A549 (cell line): ENCODE measurements at regions not wholly inside any gene's neighbourhood (a gene's known extent, or its start where the extent isn't known, plus 50 kb on each side); places are given as distances from the start of the nearest gene placed in this dataset.

Source experiments
- ATAC-seq, 2 experiments: fragments of 200-7000 bp in 1 of 2; fragments of >200 bp in 1 of 2; cut with Nextera tagmentation in 1 of 2; cut with Tn5 transposase in 1 of 2; 3 replicates each; pipeline versions ENCODE4 v1.8.0 to v1.9.1; 2018 to 2020; ENCODE audit warnings: mild to moderate bottlenecking in 1 of 2, moderate library complexity in 1 of 2
- CTCF ChIA-PET: fragments of 300-600 bp; sonication (Branson Sonifier 250); formaldehyde crosslinking; extraction: SDS; loops from one replicate; lab custom pipeline; 2021; ENCODE audit warnings: antibody characterized with exemption, inconsistent platforms; lab: Yijun Ruan, JAX
- POLR2A ChIA-PET: fragments of 350-600 bp; formaldehyde crosslinking; extraction: SDS; loops from one replicate; lab custom pipeline; 2021; ENCODE audit warnings: antibody characterized with exemption, inconsistent platforms; lab: Yijun Ruan, JAX
- DNase-seq, 2 experiments: peaks; one replicate each; pipeline versions ENCODE4 v3.0.0 to v3.0.0-alpha.2; 2011 to 2016; ENCODE audit warnings: low read depth in 1 of 2, low spot score in 1 of 2
- FAIRE-seq: peaks from 2 replicates; lab custom pipeline; 2011; peaks lifted over from hg19 to GRCh38; lab: Jason Lieb, UNC
- H3K27ac ChIP-seq, 2 experiments: fragments of >200 bp; sonication (Bioruptor Twin); formaldehyde crosslinking; 3 replicates each; pipeline ENCODE4 v1.5.1; 2016 to 2017
- H3K4me1 ChIP-seq: fragments of >200 bp; sonication (Bioruptor Twin); formaldehyde crosslinking; 3 replicates; pipeline ENCODE4 v1.6.1; 2016
- H3K4me2 ChIP-seq: fragments of >200 bp; sonication (Bioruptor Twin); formaldehyde crosslinking; 3 replicates; pipeline ENCODE4 v1.6.1; 2016
- H3K4me3 ChIP-seq: fragments of >200 bp; sonication (Bioruptor Twin); formaldehyde crosslinking; 3 replicates; pipeline ENCODE4 v1.5.1; 2016
- H3K9me3 ChIP-seq: fragments of >200 bp; sonication (Bioruptor Twin); formaldehyde crosslinking; 3 replicates; pipeline ENCODE4 v1.6.1; 2016
- CBX2 ChIP-seq: fragments of 200-600 bp; sonication (generic); IDR thresholded peaks from 2 replicates; pipeline ENCODE4 v1.6.1; 2016; ENCODE audit warnings: low read depth, mild to moderate bottlenecking, borderline replicate concordance
- CEBPB ChIP-seq, 2 experiments: fragments of >200 bp in 1 of 2; sonication (Bioruptor Twin) in 1 of 2; formaldehyde crosslinking in 1 of 2; IDR thresholded peaks; 2 replicates each; pipeline ENCODE4 v1.6.1; 2012 to 2016
- CHD4 ChIP-seq: fragments of 200-600 bp; sonication (generic); IDR thresholded peaks from 2 replicates; pipeline ENCODE4 v1.6.1; 2016; ENCODE audit warnings: antibody characterized with exemption, mild to moderate bottlenecking, borderline replicate concordance
- EP300 ChIP-seq, 2 experiments: fragments of >200 bp; sonication (Bioruptor Twin); formaldehyde crosslinking; IDR thresholded peaks; 2 replicates in 1 of 2; 3 replicates in 1 of 2; pipeline ENCODE4 v1.6.1; 2016 to 2017
- HEYL ChIP-seq: fragments of 250-450 bp; sonication (Bioruptor Pico); IDR thresholded peaks from 2 replicates; pipeline ENCODE4 v1.8.0; 2021; ENCODE audit warnings: mild to moderate bottlenecking, moderate library complexity
- HMGXB4 ChIP-seq: fragments of 250-450 bp; sonication (Bioruptor Pico); IDR thresholded peaks from 2 replicates; pipeline ENCODE4 v1.5.0; 2021; ENCODE audit warnings: mild to moderate bottlenecking, moderate library complexity, borderline replicate concordance
- HOXB5 ChIP-seq: fragments of 250-450 bp; sonication (Bioruptor Pico); IDR thresholded peaks from 2 replicates; pipeline ENCODE4 v1.5.0; 2020; ENCODE audit warnings: mild to moderate bottlenecking, moderate library complexity
- KDM1A ChIP-seq: fragments of 200-600 bp; sonication (generic); IDR thresholded peaks from 2 replicates; pipeline ENCODE4 v1.6.1; 2016; ENCODE audit warnings: low read depth, mild to moderate bottlenecking
- MAZ ChIP-seq: fragments of 150-350 bp; IDR thresholded peaks from 2 replicates; pipeline ENCODE4 v1.6.1; 2014; ENCODE audit warnings: antibody characterized with exemption, low read depth, low read length, borderline replicate concordance
- MYC ChIP-seq: IDR thresholded peaks from 2 replicates; pipeline ENCODE4 v1.6.1; 2012; ENCODE audit warnings: mild to moderate bottlenecking, inconsistent platforms, low read length, improper control_type of control experiment, borderline replicate concordance
- NR3C1 ChIP-seq: fragments of >200 bp; sonication (Bioruptor Twin); formaldehyde crosslinking; IDR thresholded peaks from 3 replicates; pipeline ENCODE4 v1.6.1; 2017
- POLR2AphosphoS2 ChIP-seq: conservative IDR thresholded peaks from 2 replicates; pipeline ENCODE4 v1.6.1; 2012; ENCODE audit warnings: low read length, improper control_type of control experiment, inconsistent platforms
- REST ChIP-seq: fragments of 200-600 bp; sonication (generic); IDR thresholded peaks from 2 replicates; pipeline ENCODE4 v1.6.1; 2016; ENCODE audit warnings: antibody characterized with exemption, mild to moderate bottlenecking, moderate library complexity
- SREBF2 ChIP-seq: fragments of 450-650 bp; IDR thresholded peaks from 2 replicates; pipeline ENCODE4 v1.6.1; 2014; ENCODE audit warnings: mild to moderate bottlenecking, moderate library complexity
- ZNF302 ChIP-seq: fragments of 250-450 bp; sonication (Bioruptor Pico); IDR thresholded peaks from 2 replicates; pipeline ENCODE4 v1.9.0; 2021; ENCODE audit warnings: inconsistent platforms, mild to moderate bottlenecking, moderate library complexity
- WGBS: methylation state at CpG from one replicate; pipeline ENCODE4 v1.1.6; 2017; ENCODE audit errors: missing lambda C conversion rate; 5-methylcytosine and 5-hydroxymethylcytosine counted together
- TF ChIP-seq, protein P1 (sequence below): IDR thresholded peaks from 2 replicates; pipeline ENCODE4 v1.6.1; 2012; ENCODE audit warnings: low read depth, borderline replicate concordance
- TF ChIP-seq, protein P2 (sequence below): IDR thresholded peaks from 2 replicates; pipeline ENCODE4 v1.6.1; 2012

DNA sequence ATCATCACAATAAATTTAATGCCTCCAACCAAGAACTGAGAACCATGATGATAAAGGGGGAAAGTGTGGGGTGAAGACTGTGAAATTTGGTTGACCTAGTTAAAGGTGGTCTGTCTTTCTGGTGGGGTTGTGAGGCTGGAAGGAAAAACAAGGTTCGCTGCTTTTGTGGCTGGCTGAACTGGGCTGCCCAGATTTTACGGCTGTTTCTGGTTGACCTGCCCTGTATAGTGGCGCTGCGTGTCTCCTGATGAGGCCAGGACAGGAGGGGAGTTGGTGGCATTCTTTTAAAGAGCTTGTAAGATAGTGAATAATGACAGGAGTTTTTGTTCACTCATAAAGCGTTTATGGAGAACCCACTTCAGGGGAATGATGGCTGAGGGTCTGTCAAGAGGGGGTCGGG, 101.8 kb downstream of the CYP26A1 start:
- no peak for ATAC-seq
- Histone ChIP-seq H3K4me2 (no peak overlapping the region), H3K27ac (no peak overlapping the region), H3K4me3 (no peak overlapping the region), H3K9me3 (peaks cover 9% of the 10 kb centered on the region; the same call in 2 of the 3 replicates), H3K4me1 (peaks cover 10% of the 10 kb centered on the region; the same call in 2 of the 3 replicates)
- TF ChIP-seq NR3C1: no peak
- WGBS: 80% methylated on average over 6 of the region's 6 CpGs
- FAIRE-seq: no peak
- ChIA-PET POLR2A (no interaction called here), CTCF (interaction anchor here (0.8 to 1.0 kb wide), 2 partner anchors 8 to 9 kb away, joined by 3 read pairs; no protein-coding TSS in a partner anchor)
- no peak for DNase-seq

DNA sequence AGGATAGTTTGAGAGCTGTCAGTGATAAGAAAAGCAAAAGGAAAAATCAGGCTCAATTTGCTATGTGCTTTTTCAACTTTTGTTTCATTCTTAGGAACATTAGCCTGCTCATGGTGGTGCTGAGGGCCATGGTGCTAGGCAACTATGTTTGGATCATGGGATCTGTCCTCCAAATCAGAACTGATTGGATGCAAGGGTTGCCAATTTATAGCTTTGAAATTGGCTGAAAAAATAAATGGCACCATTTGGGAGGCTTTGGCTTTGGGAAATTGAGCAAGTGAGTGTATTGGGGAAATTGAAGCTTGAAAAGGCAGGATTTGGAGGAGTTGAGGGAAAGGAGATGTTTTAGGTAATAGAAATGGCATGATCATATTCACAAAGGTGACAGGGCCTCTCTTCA, 103.8 kb downstream of the CYP26A1 start:
- ATAC-seq: no peak
- no peaks in the 10 kb centered on the region for H3K9me3 ChIP-seq
- FAIRE-seq: no peak
- H3K4me2 ChIP-seq: no peak overlapping the region
- H3K27ac ChIP-seq: no peak overlapping the region
- TF ChIP-seq EP300 (IDR thresholded peaks at IDR 0.05) (no peak), KDM1A (no peak), MYC (no peak), CEBPB (IDR thresholded peaks at IDR 0.05) (no peak), HEYL (CRISPR knock-in tag) (no peak), MAZ (no peak), CBX2 (no peak), POLR2AphosphoS2 (no peak)
- TF ChIP-seq, all 56 proteins: peak for 0
- H3K4me3 ChIP-seq: no peak overlapping the region
- H3K4me1 ChIP-seq: peaks cover 10% of the 10 kb centered on the region; the same call in 2 of the 3 replicates
- no peak for DNase-seq
- ChIA-PET CTCF (interaction anchor here (1.3 to 1.4 kb wide), 3 partner anchors 13 to 67 kb away, joined by 3 to 4 read pairs (median 3); no protein-coding TSS in a partner anchor), POLR2A (no interaction called here)

- FAIRE-seq: no peak
- CTCF ChIA-PET: interaction anchor here (1.4 kb wide), 2 partner anchors 21 to 67 kb away, joined by 3 read pairs; no protein-coding TSS in a partner anchor
These were observed 104.5 kb downstream of the CYP26A1 start for GRCh38 chr10:93178226-93178625.

More at GRCh38 chr10:93178226-93178625, 104.5 kb downstream of the CYP26A1 start:
- TF ChIP-seq, protein P1, sequence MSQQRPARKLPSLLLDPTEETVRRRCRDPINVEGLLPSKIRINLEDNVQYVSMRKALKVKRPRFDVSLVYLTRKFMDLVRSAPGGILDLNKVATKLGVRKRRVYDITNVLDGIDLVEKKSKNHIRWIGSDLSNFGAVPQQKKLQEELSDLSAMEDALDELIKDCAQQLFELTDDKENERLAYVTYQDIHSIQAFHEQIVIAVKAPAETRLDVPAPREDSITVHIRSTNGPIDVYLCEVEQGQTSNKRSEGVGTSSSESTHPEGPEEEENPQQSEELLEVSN: no peak
- no peak for TF ChIP-seq HOXB5
- no peak for TF ChIP-seq CHD4
- TF ChIP-seq SREBF2: no peak
- TF ChIP-seq HMGXB4: no peak
- TF ChIP-seq, protein P2, sequence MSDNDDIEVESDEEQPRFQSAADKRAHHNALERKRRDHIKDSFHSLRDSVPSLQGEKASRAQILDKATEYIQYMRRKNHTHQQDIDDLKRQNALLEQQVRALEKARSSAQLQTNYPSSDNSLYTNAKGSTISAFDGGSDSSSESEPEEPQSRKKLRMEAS: no peak
- no peak for TF ChIP-seq MAZ
- no peak for TF ChIP-seq NR3C1
- no peak for TF ChIP-seq ZNF302
- no peak for TF ChIP-seq REST
- POLR2A ChIA-PET: no interaction called here
- H3K4me2 ChIP-seq: no peak overlapping the region
- H3K27ac ChIP-seq: no peak overlapping the region
- H3K9me3 ChIP-seq: no peaks in the 10 kb centered on the region
- ATAC-seq: no peak
- H3K4me3 ChIP-seq: no peak overlapping the region
- H3K4me1 ChIP-seq: peaks cover 10% of the 10 kb centered on the region; the same call in 2 of the 3 replicates
- no peak for DNase-seq
